Right lobe of liver (tissue), 6 donors: ENCODE measurements at regions not wholly inside any gene's neighbourhood (a gene's known extent, or its start where the extent isn't known, plus 50 kb on each side); places are given as distances from the start of the nearest gene placed in this dataset.

Source experiments
- ATAC-seq, 4 donors: fragments of 200-7000 bp; cut with Tn5 transposase; one replicate each; pipeline ENCODE4 v1.9.1; 2020; ENCODE audit warnings: mild to moderate bottlenecking in 4 of 4, moderate library complexity in 4 of 4
- DNase-seq, 3 donors: peaks; one replicate each; pipeline ENCODE4 v3.0.0-alpha.2; 2020
- H3K27ac ChIP-seq, 3 donors: fragments of 200-600 bp; one replicate each; pipeline ENCODE4 v1.8.0; 2022
- H3K27me3 ChIP-seq, 2 donors: fragments of 200-600 bp; one replicate each; pipeline ENCODE4 v1.8.0; 2022
- H3K36me3 ChIP-seq, 4 donors: fragments of 200-600 bp; sonication (generic) in 1 of 4; one replicate each; pipeline versions ENCODE4 v1.5.1 to v1.8.0; 2017 to 2022; ENCODE audit warnings: control low read depth in 1 of 4
- H3K4me1 ChIP-seq, 4 donors: fragments of 200-600 bp; sonication (generic) in 1 of 4; one replicate each; pipeline versions ENCODE4 v1.5.1 to v1.8.0; 2017 to 2022; ENCODE audit warnings: control low read depth in 1 of 4
- H3K4me3 ChIP-seq, 3 donors: fragments of 200-600 bp; one replicate each; pipeline ENCODE4 v1.8.0; 2022
- H3K9me3 ChIP-seq, 4 donors: fragments of 200-600 bp; sonication (generic) in 1 of 4; one replicate each; pipeline versions ENCODE4 v1.5.1 to v1.8.0; 2017 to 2022; ENCODE audit warnings: control low read depth in 1 of 4
- CTCF ChIP-seq, 4 donors: fragments of 200-600 bp in 3 of 4; fragments of 450-650 bp in 1 of 4; IDR thresholded peaks; one replicate each; pipeline versions ENCODE4 v1.5.1 to v1.8.0; 2016 to 2022; ENCODE audit warnings: antibody characterized with exemption in 4 of 4, mild to moderate bottlenecking in 2 of 4
- POLR2A ChIP-seq: fragments of 450-650 bp; IDR thresholded peaks from one replicate; pipeline ENCODE4 v1.6.1; 2017; ENCODE audit warnings: antibody characterized with exemption, mild to moderate bottlenecking
- WGBS: methylation state at CpG from one replicate; pipeline ENCODE4 v1.1.6; 2018; ENCODE audit warnings: low coverage, low lambda C conversion rate; ENCODE audit not compliant: insufficient coverage; ENCODE audit errors: missing lambda C conversion rate; 5-methylcytosine and 5-hydroxymethylcytosine counted together
- intact Hi-C, 2 donors: fragments of 100-400 bp; cut with DNase I; formaldehyde crosslinking; loops; one replicate each; pipeline versions ENCODE4 v1.11.2 to v1.14.1; 2022
- donor health status: DM: no; HTN: yes; CAD: no.
- donor health status: DM: no; HTN: no; CAD: no.
- donor health status: DM: no; HTN: no; CAD: no.
- donor health status: DM: no; HTN: yes; CAD: no.
- donor health status: DM: no; HTN: yes; CAD: no.

- WGBS, result 67% methylated on average over 2 of the region's 2 CpGs
- ATAC-seq (no peak), DNase-seq (no peak)
- no peaks in the 10 kb centered on the region for H3K36me3 ChIP-seq
- no peak overlapping the region for H3K27ac ChIP-seq
- H3K4me3 ChIP-seq, result no peak overlapping the region
- H3K4me1 ChIP-seq, result no peaks in the 10 kb centered on the region
- intact Hi-C loops, result no loop called here
- no peaks in the 10 kb centered on the region for H3K27me3 ChIP-seq
- H3K9me3 ChIP-seq, result no peaks in the 10 kb centered on the region
- TF ChIP-seq POLR2A (no peak), CTCF (IDR thresholded peaks at IDR 0.05) (no peak)
These were observed 52.6 kb upstream of the SP8 start for GRCh38 chr7:20839196-20839735.

- DNase-seq, result no peak
- intact Hi-C loops, result no loop called here
- Histone ChIP-seq H3K27ac (no peak overlapping the region), H3K4me3 (no peak overlapping the region), H3K36me3 (no peaks in the 10 kb centered on the region), H3K9me3 (no peaks in the 10 kb centered on the region), H3K4me1 (no peaks in the 10 kb centered on the region), H3K27me3 (no peaks in the 10 kb centered on the region)
- WGBS, result 58% methylated on average over 2 of the region's 2 CpGs
- TF ChIP-seq CTCF (IDR thresholded peaks at IDR 0.05) (no peak), POLR2A (no peak)
- ATAC-seq, result no peak
These were observed 53.3 kb upstream of the SP8 start for GRCh38 chr7:20839987-20840386.

- no peak for ATAC-seq
- Histone ChIP-seq H3K36me3 (no peaks in the 10 kb centered on the region), H3K9me3 (no peaks in the 10 kb centered on the region), H3K27ac (no peak overlapping the region), H3K4me1 (no peaks in the 10 kb centered on the region), H3K27me3 (no peaks in the 10 kb centered on the region), H3K4me3 (no peak overlapping the region)
- intact Hi-C loops, result no loop called here
- no peak for DNase-seq
- WGBS, result 73% methylated on average over 5 of the region's 6 CpGs
- TF ChIP-seq POLR2A (no peak), CTCF (IDR thresholded peaks at IDR 0.05) (no peak)
These were observed 60.1 kb upstream of the SP8 start for GRCh38 chr7:20846791-20847190.

GRCh38 chr7:20858951-20859350 is 72.3 kb upstream of the SP8 start:
- peaks cover 0 to 5% (median 0%) of the 10 kb centered on the region in 4 donors for H3K4me1 ChIP-seq
- H3K36me3 ChIP-seq, result no peaks in the 10 kb centered on the region
- no peaks in the 10 kb centered on the region for H3K9me3 ChIP-seq
- TF ChIP-seq POLR2A (no peak), CTCF (IDR thresholded peaks at IDR 0.05) (no peak)
- intact Hi-C loops, result no loop called here
- no peaks in the 10 kb centered on the region for H3K27me3 ChIP-seq
- ATAC-seq, result peak; percentile 95 to 100 (median 98)
- no peak overlapping the region for H3K27ac ChIP-seq
- WGBS, result 29% methylated on average over 3 of the region's 3 CpGs
- peak in 1 of 3 donors; percentile 82 for DNase-seq
- H3K4me3 ChIP-seq, result no peak overlapping the region

GRCh38 chr7:20861468-20861867 is 74.8 kb upstream of the SP8 start:
- Histone ChIP-seq H3K9me3 (no peaks in the 10 kb centered on the region), H3K27ac (no peak overlapping the region), H3K36me3 (no peaks in the 10 kb centered on the region), H3K4me3 (no peak overlapping the region), H3K4me1 (peaks cover 0 to 5% (median 0%) of the 10 kb centered on the region in 4 donors), H3K27me3 (no peaks in the 10 kb centered on the region)
- no peak for DNase-seq
- intact Hi-C loops, result no loop called here
- TF ChIP-seq CTCF (IDR thresholded peaks at IDR 0.05) (no peak), POLR2A (no peak)
- ATAC-seq, result no peak
- 87% methylated on average over 4 of the region's 4 CpGs for WGBS
